ENCODE measurements at regions not wholly inside any gene's neighbourhood (a gene's known extent, or its start where the extent isn't known, plus 50 kb on each side); places are given as distances from the start of the nearest gene placed in this dataset.

DNA sequence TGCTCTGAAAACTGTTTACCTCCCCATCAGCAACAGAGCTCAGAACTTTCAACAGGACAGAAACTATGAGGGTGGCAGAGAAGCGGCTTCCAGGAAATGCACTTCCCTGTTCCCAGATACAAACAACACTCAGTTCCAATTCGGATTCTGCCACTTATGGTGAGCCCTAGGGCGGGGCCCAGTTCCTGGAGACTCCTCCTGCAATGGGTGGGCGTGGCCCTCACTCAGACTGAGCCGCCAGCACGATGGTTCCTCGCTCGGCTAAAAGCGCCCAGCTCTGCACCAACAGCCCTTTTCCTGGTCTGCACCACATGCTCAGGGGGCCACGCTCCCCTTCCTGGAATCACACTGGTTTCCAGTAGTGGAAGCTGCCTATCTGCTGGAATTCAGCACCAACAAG, 314.1 kb downstream of the CTTN start:
- no peak for DNase-seq

GRCh38 chr11:70713086-70713835, 314.9 kb downstream of the CTTN start:
- no peak for DNase-seq

DNA sequence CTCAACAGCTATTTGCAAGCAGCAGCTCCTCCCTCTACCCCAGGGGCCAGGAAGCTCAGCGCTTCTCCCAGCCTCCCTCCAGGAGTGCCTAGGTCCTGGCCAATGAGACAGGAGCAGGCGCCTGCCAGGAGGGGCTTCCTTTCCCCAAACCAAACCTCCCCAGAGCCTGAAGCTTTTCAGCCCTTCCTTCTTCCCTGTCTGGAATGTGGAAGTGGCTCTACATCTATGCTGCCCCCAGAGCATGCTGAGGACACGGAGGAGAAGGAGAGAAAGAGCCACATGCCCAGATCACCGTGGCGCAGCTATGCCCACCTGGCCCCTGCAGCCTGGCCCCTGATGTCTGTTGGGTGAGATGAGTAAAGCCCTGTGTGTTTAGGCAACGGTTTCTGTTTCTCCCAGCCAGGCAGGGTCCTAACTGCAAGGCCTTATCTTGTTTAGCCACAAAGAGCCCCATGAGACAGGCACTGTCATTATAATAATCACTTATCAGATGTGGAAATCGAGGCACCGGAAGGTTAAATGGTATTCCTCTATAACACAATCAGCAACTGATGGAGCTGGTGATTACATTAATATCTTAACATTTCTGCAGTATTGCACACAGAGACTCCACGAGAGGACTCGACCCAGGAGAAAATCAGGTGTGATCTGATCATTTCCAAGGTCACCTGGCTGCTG, 315.8 kb downstream of the CTTN start:
- DNase-seq: no peak

DNA sequence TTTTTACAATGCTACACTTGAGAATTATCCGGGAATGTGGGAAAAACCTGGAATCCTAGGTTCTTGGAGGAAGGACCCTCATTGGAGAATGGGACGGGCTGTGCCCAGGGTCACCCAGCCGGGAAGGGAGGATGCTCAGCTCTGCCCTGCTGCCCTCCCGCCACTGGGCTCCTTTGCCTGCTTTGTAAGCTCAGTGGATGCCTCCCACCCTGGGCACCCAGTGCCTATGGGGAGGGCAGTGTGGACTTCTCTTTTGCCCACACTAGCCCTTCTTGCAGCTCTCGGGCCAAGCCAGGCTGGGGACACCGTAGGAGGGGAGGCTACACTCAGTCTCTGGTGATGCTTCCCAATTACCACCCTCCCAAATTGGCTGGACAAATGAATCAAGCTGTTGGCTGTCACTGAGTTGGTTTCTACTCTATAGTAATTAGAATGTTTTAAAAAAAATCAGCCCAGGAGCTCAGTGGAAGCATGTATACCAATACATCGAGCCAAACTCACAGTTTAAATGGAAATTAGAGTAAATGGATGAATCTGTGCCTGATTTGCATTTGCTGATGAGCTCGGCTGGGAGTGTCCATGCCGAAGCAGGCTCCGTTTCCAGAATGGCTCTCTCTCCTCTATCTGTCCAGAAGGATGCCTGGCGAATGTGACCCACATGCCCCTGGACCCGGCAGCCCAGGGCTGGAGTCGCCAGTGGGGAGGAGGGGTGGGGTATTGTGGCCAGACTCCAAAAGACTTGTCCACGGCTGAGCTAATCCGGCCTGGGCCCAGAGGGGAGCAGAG, 317.0 kb downstream of the CTTN start:
- no peak for DNase-seq

DNA sequence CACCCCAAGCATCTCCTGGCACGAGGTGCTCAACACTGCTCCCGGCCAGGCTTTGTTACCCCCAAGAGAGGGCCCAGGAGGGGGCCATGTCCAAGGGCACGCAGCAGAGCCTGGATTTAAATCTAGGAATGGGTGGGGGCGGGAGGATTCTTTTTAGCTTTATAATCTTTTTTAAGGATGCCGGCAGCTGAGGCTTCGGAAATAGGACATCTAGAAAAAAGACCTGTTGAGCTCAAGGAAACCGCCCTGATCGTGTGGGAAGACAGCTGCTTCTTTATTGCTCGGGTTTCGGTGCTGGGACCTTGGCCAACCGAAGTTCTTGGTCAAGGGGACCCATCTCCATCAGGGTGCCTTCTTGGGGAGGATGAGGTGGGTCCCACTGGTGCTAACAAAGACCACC, 317.9 kb downstream of the CTTN start:
- no peak for DNase-seq

DNA sequence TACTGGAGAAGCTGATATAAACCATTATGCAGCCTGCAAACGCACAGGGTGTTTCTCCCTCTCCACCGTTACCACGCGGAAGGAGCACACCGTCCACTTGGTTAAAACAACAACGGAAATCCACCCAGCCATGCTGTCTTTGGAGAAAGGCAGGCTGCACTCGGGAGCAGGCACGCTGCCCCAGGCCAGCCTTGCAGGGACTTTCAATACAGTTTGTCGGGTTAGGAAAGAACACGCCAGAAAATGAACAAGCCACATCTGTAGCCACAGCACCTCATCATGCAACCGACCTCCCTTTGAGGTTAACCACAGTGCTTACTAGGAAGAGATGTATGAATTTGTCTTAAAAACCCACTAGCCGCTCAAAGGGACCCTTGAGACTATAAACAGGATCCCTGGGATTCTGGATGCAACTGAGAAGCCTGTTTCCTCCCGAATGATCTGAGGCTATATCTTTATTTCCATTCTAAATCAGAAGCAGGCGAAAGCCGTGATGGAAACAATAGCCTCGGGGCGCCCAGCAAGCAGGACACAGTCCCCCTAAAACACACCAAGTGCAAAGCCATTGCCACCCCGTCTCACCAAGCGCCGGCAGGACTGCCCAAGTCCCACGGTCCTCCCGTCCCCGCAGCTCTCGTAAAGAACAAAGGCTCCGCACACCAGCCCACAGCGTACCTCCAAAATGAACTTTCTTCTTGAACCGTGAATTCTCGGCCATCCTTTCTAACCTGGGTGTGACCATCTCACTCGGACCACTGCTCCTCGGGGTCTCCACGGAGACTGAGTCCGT, 318.9 kb downstream of the CTTN start:
- DNase-seq: no peak

DNA sequence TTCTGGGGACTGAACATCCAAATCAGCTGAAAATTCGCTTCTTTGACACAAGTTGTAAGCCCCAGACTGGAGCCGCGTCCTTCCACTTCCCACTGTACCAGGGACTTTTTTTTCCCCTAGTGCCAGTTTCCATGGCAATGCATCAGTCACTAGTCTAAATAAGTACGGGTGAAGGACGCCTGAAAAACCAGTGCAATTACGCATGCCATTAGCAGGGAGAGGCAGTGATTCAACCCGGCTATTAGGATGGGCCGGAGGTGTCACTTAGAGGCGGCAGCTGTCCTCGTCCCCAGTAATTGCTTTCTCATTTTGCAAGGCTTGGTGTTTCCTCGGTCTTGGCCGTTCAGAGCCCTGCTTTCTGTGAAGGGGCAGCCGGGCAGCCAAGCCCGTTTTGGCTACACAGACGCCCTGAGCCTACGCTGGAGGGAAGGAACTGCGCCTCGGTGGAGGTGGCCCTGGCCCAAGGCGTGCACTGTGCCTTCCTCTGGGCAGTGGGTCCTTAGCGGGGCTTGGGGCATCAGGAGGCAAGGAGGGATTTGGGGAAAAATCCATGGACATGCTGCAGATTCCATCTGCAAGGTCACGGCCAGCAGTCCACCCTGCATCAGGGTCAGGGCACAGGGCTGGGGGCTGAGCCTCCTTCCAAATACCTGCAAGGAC, 319.7 kb downstream of the CTTN start:
- no peak for DNase-seq

GRCh38 chr11:70719516-70719915, 321.2 kb downstream of the CTTN start:
- DNase-seq: no peak

DNA sequence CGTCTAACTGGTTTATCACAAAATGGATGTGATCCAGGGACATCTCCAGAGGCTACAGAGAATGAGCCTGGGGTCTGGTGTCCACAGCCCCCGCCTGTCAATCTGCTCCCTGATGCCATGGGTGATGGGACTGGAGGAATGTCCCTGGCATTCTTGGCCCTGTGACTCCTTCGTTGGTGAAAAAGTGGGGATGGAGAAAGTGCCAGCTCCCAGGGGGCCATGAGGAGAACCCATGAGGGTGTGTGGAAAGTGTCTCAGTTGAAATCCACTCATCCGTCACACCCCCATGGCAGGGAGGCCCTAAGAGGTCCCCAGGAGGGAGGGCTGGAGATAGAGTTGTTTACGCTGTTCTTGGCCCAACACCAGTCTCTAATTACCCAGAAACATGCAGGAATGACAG, 322.0 kb downstream of the CTTN start:
- no peak for DNase-seq

GRCh38 chr11:70721006-70721405, 322.7 kb downstream of the CTTN start:
- no peak for DNase-seq

GRCh38 chr11:70725278-70725677, 326.9 kb downstream of the CTTN start:
- DNase-seq: no peak

DNA sequence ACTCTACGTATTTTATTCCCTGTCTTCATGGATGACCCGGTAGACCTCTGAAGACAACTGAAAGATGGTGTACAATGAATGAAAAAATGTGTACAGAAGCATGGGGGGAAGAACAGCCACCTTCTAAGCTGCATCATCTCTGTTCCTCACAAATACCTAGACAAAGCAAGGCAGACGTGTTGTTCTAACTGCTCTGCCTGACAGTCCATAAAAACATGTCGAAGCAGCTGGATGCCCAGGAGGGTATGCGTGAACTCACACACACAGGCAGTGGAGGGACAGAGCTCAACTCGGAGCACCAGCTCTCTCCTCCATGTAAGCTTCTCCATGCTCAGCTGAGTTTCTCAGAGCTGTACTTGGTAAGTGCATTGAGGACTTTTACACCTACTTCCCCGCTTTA, 327.4 kb downstream of the CTTN start:
- no peak for DNase-seq

DNA sequence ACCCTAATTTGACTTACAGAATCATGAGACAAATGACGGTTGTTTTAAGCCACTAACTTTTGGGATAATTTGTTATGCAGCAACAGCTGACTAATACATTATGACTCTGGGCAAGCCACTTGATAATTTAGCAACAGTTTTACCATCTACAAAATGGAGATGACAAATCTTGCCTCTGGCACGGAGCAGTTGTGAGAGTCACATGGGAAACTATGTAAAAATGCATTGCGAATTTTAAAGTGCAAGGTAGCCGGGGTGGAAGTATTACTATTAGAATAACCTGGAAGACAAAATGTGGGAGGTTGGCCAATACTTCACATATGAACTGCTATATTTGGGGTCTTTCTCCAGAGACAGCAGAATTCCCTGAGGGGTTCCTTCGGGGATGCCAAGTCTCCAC, 328.7 kb downstream of the CTTN start:
- DNase-seq: no peak

GRCh38 chr11:70727899-70728620, 329.7 kb downstream of the CTTN start:
- no peak for DNase-seq

- no peak for DNase-seq
Measured at GRCh38 chr11:70729949-70730348, 331.6 kb downstream of the CTTN start.

- DNase-seq: no peak
Measured at GRCh38 chr11:70730411-70730810, 332.1 kb downstream of the CTTN start.

GRCh38 chr11:70731271-70732022, 333.1 kb downstream of the CTTN start:
- DNase-seq: no peak

DNA sequence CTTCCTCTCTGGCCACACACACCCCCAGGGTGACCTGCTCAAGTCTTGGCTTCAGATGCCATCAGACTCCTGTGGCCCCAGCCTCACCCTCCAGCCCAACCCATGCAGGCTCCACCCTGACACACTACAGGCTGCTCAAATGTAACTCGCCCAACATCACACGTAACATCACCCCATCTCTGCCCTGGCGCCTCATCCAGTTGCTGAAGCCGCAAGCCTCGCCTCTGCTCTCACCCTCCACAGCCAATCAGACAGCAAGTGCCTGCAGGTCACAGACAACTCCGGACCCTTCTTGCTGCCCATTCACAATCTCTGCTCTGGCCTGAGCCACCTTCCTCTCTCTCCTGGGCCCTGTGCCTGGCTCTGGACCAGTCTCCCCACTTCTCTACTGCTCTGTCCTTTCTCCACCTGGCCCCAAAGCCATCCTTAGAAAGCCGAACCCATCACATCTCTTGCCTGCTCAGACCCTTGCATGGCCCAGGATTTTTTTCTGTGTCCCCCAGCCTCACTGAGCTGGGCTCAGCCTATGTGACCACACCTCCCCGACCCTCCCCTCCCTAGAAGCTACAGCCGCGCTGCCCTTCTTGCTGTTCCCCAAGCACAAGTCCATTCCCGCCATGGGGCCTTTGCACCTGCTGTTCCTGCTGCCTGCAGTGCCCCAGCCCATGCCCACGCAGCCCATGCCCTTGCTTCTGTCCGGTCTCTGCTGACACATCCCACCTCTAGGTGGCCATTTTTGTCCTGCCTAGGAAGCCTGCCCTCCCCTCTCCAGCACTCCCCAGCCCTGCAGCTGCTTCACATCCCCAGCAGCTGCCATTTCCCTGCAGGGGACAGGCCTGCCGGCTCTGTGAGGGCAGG, 333.9 kb downstream of the CTTN start:
- DNase-seq: no peak

GRCh38 chr11:70732881-70733196, 334.5 kb downstream of the CTTN start:
- DNase-seq: no peak
